Endothelial cell of hepatic sinusoid (primary cell): ENCODE measurements at regions not wholly inside any gene's neighbourhood (a gene's known extent, or its start where the extent isn't known, plus 50 kb on each side); places are given as distances from the start of the nearest gene placed in this dataset.
"Not testable (repeated sequence)": the region's sequence is repeated elsewhere in the genome, so short reads cannot be mapped to it uniquely, and the experiment has no call there.

Experiments
- in situ Hi-C: cut with HindIII; loops from 2 replicates; pipeline ENCODE4 v1.10.0; 2017; ENCODE audit warnings: low sequenced_read_pairs

DNA sequence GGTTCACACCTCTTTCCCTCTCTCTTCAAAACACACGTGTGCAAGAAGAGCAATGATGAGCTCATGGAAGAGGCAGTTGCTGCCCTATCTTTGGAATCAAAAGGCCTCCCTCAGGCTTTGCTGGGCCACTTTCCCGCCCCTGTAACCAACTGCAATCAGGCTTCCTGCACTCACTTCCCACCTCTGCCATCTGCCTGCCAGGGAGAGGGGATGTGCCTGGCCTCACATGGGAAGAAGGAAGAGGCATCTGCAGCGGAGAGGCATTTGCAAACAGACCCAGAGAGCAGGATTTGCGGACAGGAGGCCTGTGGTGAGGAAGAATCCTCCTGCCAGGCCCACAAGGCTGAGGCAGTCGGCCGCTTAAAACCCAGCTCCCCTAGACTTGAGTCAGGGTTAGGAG lies 175.6 kb upstream of the ATP10A start:
- in situ Hi-C loops = no loop called here

DNA sequence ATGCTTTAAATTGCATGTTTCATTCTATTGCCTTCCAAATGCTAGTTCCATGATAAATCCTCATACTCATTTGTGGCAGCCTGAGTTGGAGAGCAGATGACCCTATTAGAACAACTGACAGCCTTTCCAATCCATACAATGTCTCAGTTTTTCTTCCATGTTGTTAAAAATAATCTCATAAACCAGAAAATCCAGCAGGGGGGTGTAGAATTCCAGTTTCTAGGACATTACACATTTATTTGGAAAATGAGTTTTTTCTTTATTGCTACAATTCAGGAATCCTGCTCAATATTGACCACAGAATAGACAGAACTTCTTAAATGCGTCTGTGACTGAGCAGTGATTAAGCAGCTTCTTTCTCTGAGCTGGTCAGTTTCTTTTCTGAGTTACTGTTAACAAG lies 174.2 kb upstream of the ATP10A start:
- in situ Hi-C loops = no loop called here

DNA sequence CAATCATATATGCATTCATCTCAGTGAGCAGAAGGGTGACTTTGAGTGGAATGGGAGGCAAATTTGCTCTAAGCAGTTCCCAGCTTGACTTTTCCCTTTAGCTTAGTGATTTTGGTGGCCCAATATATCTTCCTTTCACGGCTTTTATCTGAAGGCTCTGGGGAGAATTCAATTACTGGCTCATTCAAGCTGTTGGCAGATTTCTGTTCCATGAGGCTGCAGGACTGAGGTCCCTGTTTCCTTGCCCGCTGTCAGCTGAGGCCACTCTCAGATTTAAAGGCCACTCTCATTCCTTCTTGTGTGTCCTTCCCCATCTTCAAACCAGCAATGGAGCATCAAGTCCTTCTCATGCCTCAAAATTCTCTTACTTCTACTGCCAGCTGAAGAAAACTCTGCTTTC lies 170.4 kb upstream of the ATP10A start:
- in situ Hi-C loops = no loop called here

DNA sequence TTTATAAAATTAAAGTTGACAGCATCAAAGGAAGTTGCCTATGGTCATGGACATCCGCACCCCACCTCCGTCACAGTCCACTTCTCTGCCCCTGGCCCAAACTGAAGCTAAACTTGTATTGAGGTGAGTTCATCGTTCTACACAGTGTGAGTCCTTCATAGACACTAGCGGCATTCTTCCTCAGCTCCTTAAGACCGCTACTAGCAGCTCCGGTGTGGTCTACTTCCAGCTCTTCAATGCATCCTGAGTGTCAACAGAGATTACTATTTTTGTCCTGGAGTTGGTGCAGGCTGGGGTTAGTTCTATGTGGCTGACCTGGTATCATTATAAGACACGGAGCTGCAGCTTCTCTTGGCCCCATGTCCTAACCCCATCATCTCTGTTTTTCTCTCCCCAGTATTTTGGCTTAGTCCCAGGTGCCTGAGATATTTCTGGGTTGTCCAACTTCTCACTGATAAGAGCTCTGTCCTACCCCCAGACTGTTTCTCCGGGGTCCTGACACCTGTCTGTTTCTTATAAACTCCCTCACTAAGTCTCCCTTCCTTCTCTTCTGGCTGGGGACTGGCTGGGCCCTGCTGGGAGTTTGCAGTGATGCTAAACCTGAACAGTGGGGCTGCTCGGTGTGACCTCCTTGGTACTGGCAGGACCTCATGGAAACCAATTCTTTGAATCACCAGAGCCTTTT lies 169.2 kb upstream of the ATP10A start:
- in situ Hi-C loops = no loop called here

DNA sequence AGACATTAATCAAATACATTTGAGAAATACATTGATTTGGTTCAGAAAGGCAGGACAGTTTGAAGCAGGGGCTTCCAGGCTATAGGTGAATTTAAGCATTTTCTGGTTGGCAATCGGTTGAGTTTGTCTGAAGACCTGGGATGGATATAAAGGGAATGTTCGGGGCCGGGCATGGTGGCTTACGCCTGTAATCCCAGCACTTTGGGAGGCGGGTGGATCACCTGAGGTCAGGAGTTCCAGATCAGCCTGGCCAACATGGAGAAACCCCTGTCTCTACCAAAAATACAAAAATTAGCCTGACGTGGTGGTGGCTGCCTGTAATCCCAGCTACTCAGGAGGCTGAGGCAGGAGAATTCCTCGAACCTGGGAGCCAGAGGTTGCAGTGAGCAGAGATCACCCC lies 166.5 kb upstream of the ATP10A start:
- in situ Hi-C loops = not testable (repeated sequence)

DNA sequence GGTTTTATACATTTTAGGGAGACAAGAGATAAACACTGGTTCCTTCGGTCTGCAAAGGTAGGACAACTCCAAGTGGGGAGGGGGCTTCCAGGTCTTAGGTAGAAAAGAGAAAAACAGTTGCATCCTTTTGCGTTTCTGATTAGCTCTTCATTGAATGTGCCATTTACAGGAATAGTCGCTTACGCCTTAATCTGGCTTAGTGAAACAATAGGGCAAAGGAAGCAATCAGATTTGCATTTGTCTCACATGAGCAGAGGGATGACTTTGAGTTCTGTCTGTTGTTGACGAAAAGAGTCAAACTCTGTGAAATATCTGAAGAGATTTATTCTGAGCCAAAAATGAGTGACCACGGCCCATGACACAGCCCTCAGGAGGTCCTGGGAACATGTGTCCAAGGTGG lies 166.0 kb upstream of the ATP10A start:
- in situ Hi-C loops = no loop called here

- in situ Hi-C loops = no loop called here
Measured at GRCh38 chr15:26028086-26028740, 165.1 kb upstream of the ATP10A start.

GRCh38 chr15:26026671-26027070 lies 163.5 kb upstream of the ATP10A start:
- in situ Hi-C loops = not testable (repeated sequence)

- in situ Hi-C loops = no loop called here
Measured at GRCh38 chr15:26024241-26024640, 161.1 kb upstream of the ATP10A start.

DNA sequence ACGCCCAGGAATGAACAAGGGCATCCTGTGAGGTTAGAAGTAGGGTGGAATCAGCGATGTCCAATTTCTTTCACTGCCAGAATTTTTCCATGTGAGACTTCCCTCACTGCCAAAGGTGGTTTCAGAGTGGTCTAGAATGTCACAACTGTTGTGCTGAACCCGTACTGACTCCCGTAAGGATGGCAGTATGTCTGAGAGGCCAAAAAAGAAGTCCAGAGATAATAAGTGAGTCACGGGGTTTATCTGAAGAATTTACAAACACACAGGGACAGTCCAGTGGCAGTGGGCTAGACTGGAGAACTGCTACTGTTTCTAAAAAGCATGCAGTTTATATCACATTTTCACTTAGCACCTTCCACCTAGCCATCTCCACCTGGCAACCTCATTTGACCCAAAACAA lies 160.6 kb upstream of the ATP10A start:
- in situ Hi-C loops = no loop called here

DNA sequence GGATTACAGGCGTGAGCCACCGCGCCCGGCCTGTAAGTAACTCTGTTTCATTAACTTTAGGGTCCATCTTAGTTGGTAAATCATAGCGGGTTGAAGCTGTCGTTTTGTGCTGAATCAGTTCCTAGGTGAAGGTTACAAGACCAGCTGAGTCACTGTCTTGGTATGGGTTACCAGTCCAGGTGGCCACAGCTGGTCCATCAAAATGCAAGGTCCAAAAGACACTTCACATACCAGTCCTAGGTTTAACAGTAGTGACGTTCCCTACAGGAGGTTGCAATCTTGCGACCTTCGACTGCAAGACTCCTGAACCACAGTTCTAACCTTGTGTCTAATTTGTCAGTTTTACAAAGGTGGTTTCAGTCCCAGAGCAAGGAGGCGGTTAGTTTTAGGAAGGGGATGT lies 160.1 kb upstream of the ATP10A start:
- in situ Hi-C loops = no loop called here

GRCh38 chr15:26020871-26021270 lies 157.7 kb upstream of the ATP10A start:
- in situ Hi-C loops = no loop called here

- in situ Hi-C loops = no loop called here
Measured at GRCh38 chr15:26017665-26018064, 154.5 kb upstream of the ATP10A start.

GRCh38 chr15:26015516-26016075 lies 152.5 kb upstream of the ATP10A start:
- in situ Hi-C loops = no loop called here

- in situ Hi-C loops = no loop called here
Measured at GRCh38 chr15:26013981-26014380, 150.9 kb upstream of the ATP10A start.

DNA sequence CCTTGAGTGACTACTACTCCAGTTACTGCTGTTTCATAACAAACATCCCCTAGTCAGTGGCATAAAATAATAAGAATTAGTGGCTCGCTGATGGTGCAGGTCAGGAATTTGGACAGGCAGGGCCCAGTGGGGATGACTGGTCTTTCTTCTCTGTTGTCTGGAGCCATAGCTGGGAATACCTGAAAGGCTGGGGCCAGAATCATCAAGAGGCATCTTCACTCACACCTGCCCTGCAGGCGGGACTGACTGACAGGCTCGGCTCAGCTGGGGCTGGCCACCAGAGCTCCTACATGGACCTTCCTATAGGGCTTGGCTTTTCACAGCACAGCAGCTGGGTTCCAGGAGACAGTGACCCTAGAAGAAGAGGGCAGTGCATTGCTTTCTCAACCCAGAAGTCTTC lies 148.8 kb upstream of the ATP10A start:
- in situ Hi-C loops = no loop called here

DNA sequence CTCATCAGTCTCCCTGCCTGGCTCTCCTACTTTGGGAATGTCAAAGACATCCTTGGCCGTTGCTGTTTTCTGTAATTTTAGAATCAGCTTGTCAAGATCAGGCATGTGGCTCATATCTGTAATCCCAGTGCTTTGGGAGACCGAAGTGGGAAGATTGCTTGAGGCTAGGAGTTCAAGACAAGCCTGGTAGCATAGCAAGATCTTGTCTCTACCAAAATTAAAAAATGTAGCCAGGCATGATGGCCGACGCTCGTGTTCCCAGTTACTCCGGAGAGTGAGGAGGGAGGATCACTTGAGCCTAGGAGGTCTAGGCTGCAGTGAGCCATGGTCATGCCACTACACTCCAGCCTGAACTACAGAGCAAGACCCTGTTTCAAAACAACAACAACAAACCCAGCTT lies 144.0 kb upstream of the ATP10A start:
- in situ Hi-C loops = no loop called here

- in situ Hi-C loops = no loop called here
Measured at GRCh38 chr15:26001201-26001600, 138.1 kb upstream of the ATP10A start.

DNA sequence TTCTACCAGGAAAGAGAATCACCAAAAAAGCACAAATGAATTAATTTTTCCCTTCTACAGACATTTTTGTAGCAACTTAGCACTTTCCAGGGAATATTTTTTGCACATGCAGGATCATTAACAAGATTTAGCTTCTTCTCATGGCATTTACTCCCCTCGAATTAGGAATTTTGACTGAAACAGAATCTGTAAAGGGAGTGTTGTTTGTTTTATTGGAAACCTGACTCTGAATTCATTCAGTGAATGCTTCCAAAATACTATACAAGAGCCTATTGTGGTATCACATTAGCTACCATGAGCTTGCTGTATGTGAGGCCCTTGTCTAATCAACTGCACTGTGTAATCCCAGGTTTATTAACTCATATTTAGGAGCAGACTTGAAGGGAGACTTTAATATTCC lies 130.4 kb upstream of the ATP10A start:
- in situ Hi-C loops = no loop called here

DNA sequence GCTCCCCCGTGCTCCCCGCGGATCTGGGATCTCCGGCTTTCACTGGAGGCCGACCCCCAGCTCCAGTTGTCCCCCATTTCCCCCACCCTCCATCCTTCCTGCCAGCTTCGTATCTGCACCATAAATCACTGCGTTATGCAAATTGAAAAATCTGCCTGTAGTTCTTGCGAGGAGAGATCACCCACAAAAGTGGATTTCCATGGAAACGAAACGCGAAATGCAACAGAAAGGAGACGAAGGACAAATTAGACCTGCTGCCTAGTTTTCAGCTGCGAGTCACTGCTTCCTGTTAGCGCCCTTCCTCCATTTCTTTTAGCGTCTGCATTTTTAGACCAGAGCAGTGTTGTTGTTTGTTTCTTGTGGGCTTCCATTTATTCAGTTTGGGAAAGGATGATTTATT lies 127.1 kb upstream of the ATP10A start:
- in situ Hi-C loops = no loop called here

GRCh38 chr15:25989327-25989726 lies 126.2 kb upstream of the ATP10A start:
- in situ Hi-C loops = no loop called here

DNA sequence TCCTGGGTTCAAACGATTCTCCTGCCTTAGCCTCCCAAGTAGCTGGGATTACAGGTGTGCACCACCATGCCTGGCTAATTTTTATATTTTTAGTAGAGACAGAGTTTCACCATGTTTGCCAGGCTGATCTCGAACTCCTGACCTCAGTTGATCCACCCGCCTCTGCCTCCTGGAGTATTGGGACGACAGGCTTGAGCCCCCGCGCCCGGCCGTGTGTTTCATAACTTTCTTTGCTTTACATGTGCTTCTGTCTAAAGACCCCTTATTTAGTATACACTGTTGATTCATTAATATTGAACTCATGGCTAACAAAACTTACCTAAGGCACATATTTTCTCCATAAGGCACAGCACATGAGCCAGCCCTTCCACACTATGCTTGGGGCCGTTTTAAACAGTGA lies 125.6 kb upstream of the ATP10A start:
- in situ Hi-C loops = not testable (repeated sequence)

GRCh38 chr15:25987638-25988037 lies 124.5 kb upstream of the ATP10A start:
- in situ Hi-C loops = no loop called here
